Thymus (tissue), 11 donors: ENCODE measurements at regions not wholly inside any gene's neighbourhood (a gene's known extent, or its start where the extent isn't known, plus 50 kb on each side); places are given as distances from the start of the nearest gene placed in this dataset.
A peak's percentile ranks its signal among the peaks of the same experiment; 100 is the strongest.
"Not testable (repeated sequence)": the region's sequence is repeated elsewhere in the genome, so short reads cannot be mapped to it uniquely, and the experiment has no call there.

Experiments
- DNase-seq, 9 donors: peaks; one replicate each; pipeline ENCODE4 v3.0.0-alpha.2; 2013; ENCODE audit warnings: low spot score in 9 of 9, low read depth in 6 of 9, missing footprints in 1 of 9
- H3K27ac ChIP-seq, 2 donors: one replicate each; pipeline ENCODE4 v1.5.1; 2013; ENCODE audit warnings: control low read depth in 1 of 2, low read depth in 1 of 2, low read length in 1 of 2, mild to moderate bottlenecking in 1 of 2, moderate library complexity in 1 of 2
- H3K27me3 ChIP-seq, 2 donors: one replicate each; pipeline ENCODE4 v1.5.1; 2013; ENCODE audit warnings: low read length in 1 of 2; ENCODE audit not compliant: control insufficient read depth in 2 of 2, insufficient read depth in 1 of 2
- H3K36me3 ChIP-seq, 2 donors: one replicate each; pipeline ENCODE4 v1.5.1; 2013; ENCODE audit warnings: low read length in 1 of 2, mild to moderate bottlenecking in 1 of 2, moderate library complexity in 1 of 2; ENCODE audit not compliant: control insufficient read depth in 2 of 2, insufficient read depth in 2 of 2
- H3K4me1 ChIP-seq, 2 donors: one replicate each; pipeline ENCODE4 v1.5.1; 2013; ENCODE audit warnings: low read length in 2 of 2; ENCODE audit not compliant: control insufficient read depth in 2 of 2, insufficient read depth in 2 of 2
- H3K4me3 ChIP-seq, 2 donors: one replicate each; pipeline ENCODE4 v1.5.1; 2013; ENCODE audit warnings: low read length in 2 of 2, control low read depth in 1 of 2, mild to moderate bottlenecking in 1 of 2
- H3K9me3 ChIP-seq, 2 donors: one replicate each; pipeline ENCODE4 v1.5.1; 2013; ENCODE audit warnings: low read length in 1 of 2, mild to moderate bottlenecking in 1 of 2; ENCODE audit not compliant: control insufficient read depth in 2 of 2, insufficient read depth in 1 of 2
- WGBS: extraction: QIAGEN DNeasy Blood & Tissue Kit; methylation state at CpG from one replicate; pipeline ENCODE4 v1.1.7; 2013; 5-methylcytosine and 5-hydroxymethylcytosine counted together
- donor health status: healthy.

DNA sequence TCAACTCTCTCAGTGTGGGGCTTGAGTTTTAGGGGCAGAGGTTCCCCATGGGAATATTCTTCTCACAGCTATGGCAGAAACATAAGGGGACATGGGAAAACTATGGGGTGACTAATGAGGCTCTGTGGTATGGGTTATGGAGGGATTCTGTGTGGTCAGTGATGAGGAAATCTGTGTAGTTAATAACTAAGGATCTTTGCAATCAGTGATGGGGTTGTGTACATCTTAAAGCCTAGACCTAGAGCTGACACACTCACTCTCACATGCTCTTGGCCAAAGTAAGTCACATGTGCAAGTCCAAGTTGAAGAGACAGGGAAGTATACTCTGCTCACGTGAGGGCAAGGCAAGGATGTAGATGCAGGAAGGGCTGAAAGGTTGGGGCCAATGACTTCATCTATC, 86.4 kb upstream of the UXT start:
- DNase-seq = no peak
- H3K9me3 ChIP-seq = no peaks in the 10 kb centered on the region
- 96% methylated on average over 1 of the region's 1 CpG for WGBS
- H3K4me3 ChIP-seq = no peak overlapping the region
- H3K4me1 ChIP-seq = no peaks in the 10 kb centered on the region
- H3K27me3 ChIP-seq = no peaks in the 10 kb centered on the region
- no peaks in the 10 kb centered on the region for H3K36me3 ChIP-seq
- no peak overlapping the region for H3K27ac ChIP-seq

- Histone ChIP-seq H3K27me3 (no peaks in the 10 kb centered on the region), H3K4me1 (no peaks in the 10 kb centered on the region), H3K4me3 (no peak overlapping the region), H3K9me3 (no peaks in the 10 kb centered on the region), H3K36me3 (no peaks in the 10 kb centered on the region), H3K27ac (no peak overlapping the region)
- DNase-seq = no peak
- 89% methylated on average over 2 of the region's 2 CpGs for WGBS
Measured at GRCh38 chrX:47743504-47743903, 84.5 kb upstream of the UXT start.

- WGBS = 96% methylated on average over 3 of the region's 3 CpGs
- H3K9me3 ChIP-seq = not testable (repeated sequence)
Measured at GRCh38 chrX:47738870-47739269, 79.9 kb upstream of the UXT start.

DNA sequence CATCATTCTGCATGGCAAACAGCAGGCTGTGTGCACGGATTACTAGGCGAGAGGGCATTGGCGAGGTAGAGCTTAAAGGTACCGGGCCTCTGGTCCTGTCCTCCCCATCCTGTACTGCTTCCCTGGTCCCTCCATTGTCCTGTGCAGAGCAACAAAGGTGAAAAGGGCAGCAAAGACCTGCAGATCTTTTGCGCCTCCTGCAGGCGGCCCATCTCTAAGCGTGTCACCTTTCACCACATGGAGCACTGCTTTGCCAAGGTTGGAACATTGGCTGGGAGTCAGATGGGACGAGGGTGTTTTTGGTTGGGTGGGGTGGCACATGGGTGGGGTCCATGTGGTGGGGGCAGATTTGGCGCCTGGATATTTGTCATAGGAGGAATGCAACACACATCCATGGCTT, 64.7 kb upstream of the UXT start:
- Histone ChIP-seq H3K4me1 (no peaks in the 10 kb centered on the region), H3K27me3 (no peaks in the 10 kb centered on the region), H3K27ac (no peak overlapping the region), H3K4me3 (no peak overlapping the region), H3K36me3 (no peaks in the 10 kb centered on the region), H3K9me3 (no peaks in the 10 kb centered on the region)
- peak in 1 of 9 donors; percentile 13 for DNase-seq
- WGBS = 93% methylated on average over 9 of the region's 9 CpGs

More at GRCh38 chrX:47738870-47739269, 79.9 kb upstream of the UXT start:
- not testable (repeated sequence) for H3K36me3 ChIP-seq, H3K27ac ChIP-seq, H3K27me3 ChIP-seq, H3K4me1 ChIP-seq, H3K4me3 ChIP-seq, DNase-seq

- H3K27me3 ChIP-seq = no peaks in the 10 kb centered on the region
- H3K36me3 ChIP-seq = no peaks in the 10 kb centered on the region
- no peak overlapping the region for H3K27ac ChIP-seq
- H3K9me3 ChIP-seq = no peaks in the 10 kb centered on the region
- 84% methylated on average over 5 of the region's 5 CpGs for WGBS
- no peak overlapping the region for H3K4me3 ChIP-seq
- DNase-seq = no peak
- no peaks in the 10 kb centered on the region for H3K4me1 ChIP-seq
Measured at GRCh38 chrX:47723083-47723482, 64.1 kb upstream of the UXT start.

DNA sequence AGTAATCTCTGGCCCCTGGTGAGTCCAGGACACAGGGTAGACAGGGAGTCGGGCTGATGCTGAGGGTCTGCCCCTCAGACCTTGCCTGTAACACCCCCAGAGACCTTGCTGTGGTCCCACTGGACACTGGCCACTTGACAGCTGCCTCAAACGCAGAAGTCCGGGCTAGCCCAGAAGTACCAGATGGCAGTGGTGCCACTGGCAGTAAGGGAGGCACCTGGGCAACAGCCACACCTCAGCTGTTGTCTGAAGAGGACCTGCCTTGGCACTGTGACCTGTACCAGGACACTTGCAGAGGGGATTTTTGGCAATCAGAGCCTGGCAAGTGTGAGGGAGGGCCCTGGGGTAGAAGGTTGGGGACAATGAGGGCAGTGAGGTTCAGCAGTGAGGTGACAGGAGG, 63.3 kb upstream of the UXT start:
- H3K4me3 ChIP-seq = no peak overlapping the region
- H3K36me3 ChIP-seq = no peaks in the 10 kb centered on the region
- 97% methylated on average over 3 of the region's 3 CpGs for WGBS
- no peaks in the 10 kb centered on the region for H3K9me3 ChIP-seq
- no peak overlapping the region for H3K27ac ChIP-seq
- H3K4me1 ChIP-seq = no peaks in the 10 kb centered on the region
- DNase-seq = no peak
- no peaks in the 10 kb centered on the region for H3K27me3 ChIP-seq

DNA sequence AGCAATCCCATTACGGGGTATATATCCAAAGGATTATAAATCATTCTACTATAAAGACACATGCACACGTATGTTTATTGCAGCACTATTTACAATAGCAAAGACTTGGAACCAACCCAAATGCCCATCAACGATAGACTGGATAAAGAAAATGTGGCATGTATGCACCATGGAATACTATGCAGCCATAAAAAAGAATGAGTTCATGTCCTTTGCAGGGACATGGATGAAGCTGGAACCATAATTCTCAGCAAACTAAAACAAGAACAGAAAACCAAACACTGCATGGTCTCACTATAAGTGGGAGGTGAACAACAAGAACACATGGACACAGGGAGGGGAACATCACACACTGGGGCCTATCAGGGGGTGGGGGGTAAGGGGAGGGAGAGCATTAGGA, 56.1 kb upstream of the UXT start:
- WGBS = 91% methylated on average over 3 of the region's 3 CpGs
- not testable (repeated sequence) for H3K4me1 ChIP-seq, H3K27ac ChIP-seq, H3K36me3 ChIP-seq, H3K4me3 ChIP-seq, H3K9me3 ChIP-seq, H3K27me3 ChIP-seq, DNase-seq

DNA sequence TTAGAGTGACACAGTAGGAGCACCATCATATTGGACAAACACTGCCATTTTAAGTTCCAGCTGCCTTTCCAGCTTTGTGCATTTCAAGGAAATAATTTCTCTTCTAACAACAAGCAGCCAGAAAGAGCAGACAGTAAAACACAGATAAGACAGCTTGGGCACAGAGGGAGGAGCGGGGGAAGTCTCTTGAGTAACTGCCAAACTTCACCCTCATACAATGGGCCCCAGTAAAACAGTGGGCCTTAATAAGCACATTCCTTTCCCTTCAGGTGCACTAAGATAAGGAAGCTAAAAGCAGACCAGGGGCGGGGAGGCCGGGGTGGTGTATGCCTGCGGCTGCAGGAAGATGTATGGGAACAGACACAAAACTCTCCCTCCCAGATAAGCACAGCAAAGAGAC, 53.7 kb upstream of the UXT start:
- 44% methylated on average over 4 of the region's 4 CpGs for WGBS
- H3K36me3 ChIP-seq, H3K9me3 ChIP-seq, H3K4me1 ChIP-seq, H3K4me3 ChIP-seq, DNase-seq, H3K27ac ChIP-seq, H3K27me3 ChIP-seq: not testable (repeated sequence)

- Histone ChIP-seq H3K9me3 (no peaks in the 10 kb centered on the region), H3K27ac (no peak overlapping the region), H3K4me1 (no peaks in the 10 kb centered on the region), H3K36me3 (no peaks in the 10 kb centered on the region), H3K27me3 (no peaks in the 10 kb centered on the region), H3K4me3 (no peak overlapping the region)
- 87% methylated on average over 1 of the region's 1 CpG for WGBS
- DNase-seq = no peak
Measured at GRCh38 chrX:47710252-47710651, 51.3 kb upstream of the UXT start.
